ENCODE measurements at regions not wholly inside any gene's neighbourhood (a gene's known extent, or its start where the extent isn't known, plus 50 kb on each side); places are given as distances from the start of the nearest gene placed in this dataset.

GRCh38 chr10:106312087-106312486 lies 852.4 kb downstream of the SORCS1 start:
- TF ChIP-seq, protein P1, sequence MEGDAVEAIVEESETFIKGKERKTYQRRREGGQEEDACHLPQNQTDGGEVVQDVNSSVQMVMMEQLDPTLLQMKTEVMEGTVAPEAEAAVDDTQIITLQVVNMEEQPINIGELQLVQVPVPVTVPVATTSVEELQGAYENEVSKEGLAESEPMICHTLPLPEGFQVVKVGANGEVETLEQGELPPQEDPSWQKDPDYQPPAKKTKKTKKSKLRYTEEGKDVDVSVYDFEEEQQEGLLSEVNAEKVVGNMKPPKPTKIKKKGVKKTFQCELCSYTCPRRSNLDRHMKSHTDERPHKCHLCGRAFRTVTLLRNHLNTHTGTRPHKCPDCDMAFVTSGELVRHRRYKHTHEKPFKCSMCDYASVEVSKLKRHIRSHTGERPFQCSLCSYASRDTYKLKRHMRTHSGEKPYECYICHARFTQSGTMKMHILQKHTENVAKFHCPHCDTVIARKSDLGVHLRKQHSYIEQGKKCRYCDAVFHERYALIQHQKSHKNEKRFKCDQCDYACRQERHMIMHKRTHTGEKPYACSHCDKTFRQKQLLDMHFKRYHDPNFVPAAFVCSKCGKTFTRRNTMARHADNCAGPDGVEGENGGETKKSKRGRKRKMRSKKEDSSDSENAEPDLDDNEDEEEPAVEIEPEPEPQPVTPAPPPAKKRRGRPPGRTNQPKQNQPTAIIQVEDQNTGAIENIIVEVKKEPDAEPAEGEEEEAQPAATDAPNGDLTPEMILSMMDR (IDR thresholded peaks at IDR 0.05): no peak
- TF ChIP-seq POLR2A (IDR thresholded peaks at IDR 0.05): no peak

All from right lobe of liver (tissue), 4 donors.